Tibial nerve (tissue), 4 donors: ENCODE measurements at regions not wholly inside any gene's neighbourhood (a gene's known extent, or its start where the extent isn't known, plus 50 kb on each side); places are given as distances from the start of the nearest gene placed in this dataset.

Source experiments
- DNase-seq, 2 donors: peaks; one replicate each; pipeline ENCODE4 v3.0.0-alpha.2; 2019; ENCODE audit warnings: low spot score in 2 of 2
- H3K27ac ChIP-seq, 4 donors: fragments of 200-600 bp; sonication (generic) in 3 of 4; one replicate each; pipeline ENCODE4 v1.5.1; 2017 to 2019; ENCODE audit warnings: mild to moderate bottlenecking in 1 of 4
- H3K27me3 ChIP-seq, 2 donors: fragments of 200-600 bp; sonication (generic) in 1 of 2; one replicate each; pipeline versions ENCODE4 v1.5.1 to v1.6.0; 2017 to 2019
- H3K36me3 ChIP-seq, 3 donors: fragments of 200-600 bp; sonication (generic); one replicate each; pipeline ENCODE4 v1.5.1; 2018 to 2019
- H3K4me1 ChIP-seq, 4 donors: fragments of 200-600 bp; sonication (generic) in 3 of 4; one replicate each; pipeline ENCODE4 v1.5.1; 2017 to 2019
- H3K4me3 ChIP-seq, 4 donors: fragments of 200-600 bp; sonication (generic) in 3 of 4; one replicate each; pipeline ENCODE4 v1.5.1; 2017 to 2019; ENCODE audit warnings: mild to moderate bottlenecking in 1 of 4, moderate library complexity in 1 of 4
- H3K9me3 ChIP-seq, 4 donors: fragments of 200-600 bp; sonication (generic) in 3 of 4; one replicate each; pipeline ENCODE4 v1.5.1; 2017 to 2019
- CTCF ChIP-seq, 5 experiments: fragments of 200-600 bp in 3 of 5; fragments of 450-650 bp in 2 of 5; sonication (generic) in 3 of 5; IDR thresholded peaks; one replicate each; pipeline ENCODE4 v1.5.1; 2016 to 2019; ENCODE audit warnings: antibody characterized with exemption in 5 of 5, mild to moderate bottlenecking in 3 of 5, moderate library complexity in 2 of 5
- EP300 ChIP-seq, 2 donors: sonication (generic); formaldehyde crosslinking; IDR thresholded peaks; one replicate each; pipeline ENCODE4 v1.6.1; 2017; ENCODE audit warnings: antibody characterized with exemption in 2 of 2, mild to moderate bottlenecking in 1 of 2
- POLR2A ChIP-seq, 2 donors: fragments of 450-650 bp; IDR thresholded peaks; one replicate each; pipeline ENCODE4 v1.6.1; 2017; ENCODE audit warnings: antibody characterized with exemption in 2 of 2, mild to moderate bottlenecking in 2 of 2, moderate library complexity in 2 of 2
- WGBS, 2 donors: methylation state at CpG; one replicate each; pipeline ENCODE4 v1.1.5; 2018; 5-methylcytosine and 5-hydroxymethylcytosine counted together

- no peaks in the 10 kb centered on the region for H3K36me3 ChIP-seq
- WGBS, 2 donors: 83 to 87% methylated on average over 4 of the region's 4 CpGs
- no peaks in the 10 kb centered on the region for H3K27me3 ChIP-seq
- TF ChIP-seq EP300 (IDR thresholded peaks at IDR 0.05) (no peak), CTCF (IDR thresholded peaks at IDR 0.05) (no peak), POLR2A (IDR thresholded peaks at IDR 0.05) (no peak)
- no peak overlapping the region for H3K4me3 ChIP-seq
- no peaks in the 10 kb centered on the region for H3K9me3 ChIP-seq
- no peak for DNase-seq
- no peaks in the 10 kb centered on the region for H3K4me1 ChIP-seq
- H3K27ac ChIP-seq: no peak overlapping the region
Observed at GRCh38 chr18:73292156-73292555, 424.4 kb upstream of the NETO1 start.

- WGBS, 2 donors: 82 to 85% methylated on average over 3 of the region's 3 CpGs
- H3K27ac ChIP-seq: no peak overlapping the region
- no peak for DNase-seq
- H3K4me1 ChIP-seq: no peaks in the 10 kb centered on the region
- H3K27me3 ChIP-seq: no peaks in the 10 kb centered on the region
- H3K4me3 ChIP-seq: no peak overlapping the region
- H3K9me3 ChIP-seq: no peaks in the 10 kb centered on the region
- H3K36me3 ChIP-seq: no peaks in the 10 kb centered on the region
- TF ChIP-seq POLR2A (IDR thresholded peaks at IDR 0.05): no peak
- no peak for TF ChIP-seq CTCF (IDR thresholded peaks at IDR 0.05)
- no peak for TF ChIP-seq EP300 (IDR thresholded peaks at IDR 0.05)
Observed at GRCh38 chr18:73288813-73289212, 421.0 kb upstream of the NETO1 start.

GRCh38 chr18:73286584-73286983 lies 418.8 kb upstream of the NETO1 start:
- Histone ChIP-seq H3K4me1 (no peaks in the 10 kb centered on the region), H3K27me3 (no peaks in the 10 kb centered on the region), H3K9me3 (no peaks in the 10 kb centered on the region), H3K27ac (no peak overlapping the region), H3K4me3 (no peak overlapping the region), H3K36me3 (no peaks in the 10 kb centered on the region)
- WGBS, 2 donors: 90 to 96% methylated on average over 5 of the region's 5 CpGs
- TF ChIP-seq POLR2A (IDR thresholded peaks at IDR 0.05) (no peak), CTCF (IDR thresholded peaks at IDR 0.05) (no peak), EP300 (IDR thresholded peaks at IDR 0.05) (no peak)
- no peak for DNase-seq

DNA sequence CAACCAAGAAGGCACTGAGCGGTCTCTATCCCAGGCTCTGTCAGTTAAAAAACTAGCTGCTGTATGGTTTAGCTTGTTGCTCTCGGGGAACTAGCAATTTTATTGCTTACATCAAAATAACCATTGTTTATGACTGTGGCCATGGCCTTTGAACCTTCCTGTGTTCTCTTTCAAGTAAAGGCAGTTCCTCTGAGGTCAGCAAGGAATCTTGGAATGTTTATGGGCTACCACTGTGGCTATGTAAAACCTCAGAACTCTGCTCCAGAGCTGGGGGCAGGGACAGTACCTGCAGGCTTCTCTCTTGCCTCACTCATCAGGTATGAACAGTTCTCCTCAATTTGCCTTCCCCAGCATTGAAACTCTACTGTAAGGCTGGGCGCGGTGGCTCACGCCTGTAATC lies 416.0 kb upstream of the NETO1 start:
- DNase-seq: no peak
- H3K4me1 ChIP-seq: no peaks in the 10 kb centered on the region
- 72 to 74% methylated on average over 5 of the region's 5 CpGs for WGBS, 2 donors
- H3K27me3 ChIP-seq: no peaks in the 10 kb centered on the region
- TF ChIP-seq EP300 (IDR thresholded peaks at IDR 0.05) (no peak), POLR2A (IDR thresholded peaks at IDR 0.05) (no peak), CTCF (IDR thresholded peaks at IDR 0.05) (no peak)
- H3K36me3 ChIP-seq: no peaks in the 10 kb centered on the region
- H3K27ac ChIP-seq: no peak overlapping the region
- no peaks in the 10 kb centered on the region for H3K9me3 ChIP-seq
- H3K4me3 ChIP-seq: no peak overlapping the region

GRCh38 chr18:73283032-73283431 lies 415.2 kb upstream of the NETO1 start:
- no peaks in the 10 kb centered on the region for H3K4me1 ChIP-seq
- H3K36me3 ChIP-seq: no peaks in the 10 kb centered on the region
- H3K9me3 ChIP-seq: no peaks in the 10 kb centered on the region
- H3K27ac ChIP-seq: no peak overlapping the region
- TF ChIP-seq EP300 (IDR thresholded peaks at IDR 0.05) (no peak), POLR2A (IDR thresholded peaks at IDR 0.05) (no peak), CTCF (IDR thresholded peaks at IDR 0.05) (no peak)
- 95 to 96% methylated on average over 2 of the region's 2 CpGs for WGBS, 2 donors
- H3K4me3 ChIP-seq: no peak overlapping the region
- H3K27me3 ChIP-seq: no peaks in the 10 kb centered on the region
- no peak for DNase-seq
